ENCODE measurements at regions not wholly inside any gene's neighbourhood (a gene's known extent, or its start where the extent isn't known, plus 50 kb on each side); places are given as distances from the start of the nearest gene placed in this dataset.

DNA sequence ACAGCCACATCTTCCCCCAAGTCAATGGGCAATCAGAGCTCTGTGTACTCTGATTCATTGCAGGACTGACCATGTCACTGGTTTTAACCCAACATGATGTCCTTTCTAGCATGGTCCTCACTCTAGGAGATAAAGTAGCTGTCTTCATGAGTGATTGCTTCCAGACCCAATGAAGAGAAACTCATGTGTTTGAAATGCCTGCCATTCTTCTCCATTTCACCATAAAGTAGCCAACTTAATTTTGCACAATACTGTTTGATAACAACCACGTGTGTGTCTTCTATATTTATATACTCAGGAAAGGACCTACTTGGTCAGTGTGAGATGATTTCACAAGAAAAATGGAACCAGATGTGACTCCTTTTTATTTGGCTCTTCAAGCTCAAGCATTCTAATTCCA lies 172.5 kb downstream of the AXIN2 start:
- TF ChIP-seq, protein P1, sequence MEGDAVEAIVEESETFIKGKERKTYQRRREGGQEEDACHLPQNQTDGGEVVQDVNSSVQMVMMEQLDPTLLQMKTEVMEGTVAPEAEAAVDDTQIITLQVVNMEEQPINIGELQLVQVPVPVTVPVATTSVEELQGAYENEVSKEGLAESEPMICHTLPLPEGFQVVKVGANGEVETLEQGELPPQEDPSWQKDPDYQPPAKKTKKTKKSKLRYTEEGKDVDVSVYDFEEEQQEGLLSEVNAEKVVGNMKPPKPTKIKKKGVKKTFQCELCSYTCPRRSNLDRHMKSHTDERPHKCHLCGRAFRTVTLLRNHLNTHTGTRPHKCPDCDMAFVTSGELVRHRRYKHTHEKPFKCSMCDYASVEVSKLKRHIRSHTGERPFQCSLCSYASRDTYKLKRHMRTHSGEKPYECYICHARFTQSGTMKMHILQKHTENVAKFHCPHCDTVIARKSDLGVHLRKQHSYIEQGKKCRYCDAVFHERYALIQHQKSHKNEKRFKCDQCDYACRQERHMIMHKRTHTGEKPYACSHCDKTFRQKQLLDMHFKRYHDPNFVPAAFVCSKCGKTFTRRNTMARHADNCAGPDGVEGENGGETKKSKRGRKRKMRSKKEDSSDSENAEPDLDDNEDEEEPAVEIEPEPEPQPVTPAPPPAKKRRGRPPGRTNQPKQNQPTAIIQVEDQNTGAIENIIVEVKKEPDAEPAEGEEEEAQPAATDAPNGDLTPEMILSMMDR (IDR thresholded peaks at IDR 0.05; ENCODE audit: low read depth, low read length): no peak
- no peak overlapping the region for H3K4me3 ChIP-seq (ENCODE audit: low read depth, low read length)

DNA sequence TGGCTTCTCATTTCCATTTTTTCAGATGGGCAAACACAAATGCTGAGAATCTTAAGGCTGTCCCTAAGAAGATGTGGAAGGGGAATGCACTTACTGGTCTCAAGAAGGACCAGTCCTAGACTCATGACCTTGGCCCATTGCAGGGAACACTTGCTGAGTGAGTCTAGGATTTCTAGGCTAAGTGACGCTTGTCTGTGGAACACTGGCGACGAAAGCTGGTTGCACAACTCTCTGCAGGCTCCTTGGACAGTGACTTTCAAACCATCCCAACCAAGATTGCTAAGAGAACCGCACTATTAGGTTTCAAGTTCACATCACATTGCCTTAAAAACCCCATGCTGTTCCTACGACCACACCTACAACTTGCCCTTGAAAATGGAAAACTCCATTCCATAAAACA lies 174.1 kb downstream of the AXIN2 start:
- TF ChIP-seq, protein P1 (IDR thresholded peaks at IDR 0.05; ENCODE audit: low read depth, low read length): no peak
- H3K4me3 ChIP-seq (ENCODE audit: low read depth, low read length): no peak overlapping the region

DNA sequence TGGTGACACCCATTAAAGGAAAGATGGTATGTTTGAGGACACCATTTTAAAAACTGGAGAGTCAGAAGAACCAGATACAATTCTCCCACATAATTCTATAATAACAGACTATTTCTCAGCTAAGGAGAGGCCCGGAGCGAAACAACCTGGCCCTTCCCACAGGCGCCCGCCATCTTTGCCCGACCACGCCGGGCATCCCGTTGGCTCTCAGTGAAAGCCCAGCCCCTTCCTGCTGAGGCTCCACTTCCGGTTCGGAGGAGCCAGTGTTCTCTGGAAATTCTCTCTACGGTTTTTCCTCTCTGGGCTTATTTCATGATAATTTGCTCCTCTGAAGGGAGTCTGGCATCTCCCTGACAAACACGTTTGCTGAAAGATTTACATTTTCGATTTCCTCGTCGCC lies 175.7 kb downstream of the AXIN2 start:
- TF ChIP-seq, protein P1 (IDR thresholded peaks at IDR 0.05; ENCODE audit: low read depth, low read length): no peak
- H3K4me3 ChIP-seq (ENCODE audit: low read depth, low read length): no peak overlapping the region

DNA sequence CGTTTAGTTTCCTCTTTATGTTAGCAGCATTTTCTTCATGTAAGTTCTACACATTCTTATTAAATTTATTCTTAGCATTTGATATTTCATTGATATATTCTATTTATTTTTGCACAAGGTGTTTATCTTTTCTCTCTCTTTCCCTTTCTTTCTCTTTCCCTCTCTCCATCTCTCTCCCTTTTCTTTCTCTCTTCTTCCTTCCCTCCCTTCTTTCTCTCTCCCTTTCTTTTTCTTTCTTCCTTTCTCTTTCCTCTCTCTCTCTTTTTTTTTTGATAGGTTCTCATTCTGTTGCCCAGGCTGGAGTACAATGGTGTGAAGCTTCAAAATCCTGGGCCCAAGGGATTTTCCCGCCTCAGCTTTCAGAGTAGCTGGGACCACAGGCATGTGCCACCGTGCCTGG lies 176.4 kb downstream of the AXIN2 start:
- H3K4me3 ChIP-seq (ENCODE audit: low read depth, low read length): no peak overlapping the region
- TF ChIP-seq, protein P1 (IDR thresholded peaks at IDR 0.05; ENCODE audit: low read depth, low read length): no peak

DNA sequence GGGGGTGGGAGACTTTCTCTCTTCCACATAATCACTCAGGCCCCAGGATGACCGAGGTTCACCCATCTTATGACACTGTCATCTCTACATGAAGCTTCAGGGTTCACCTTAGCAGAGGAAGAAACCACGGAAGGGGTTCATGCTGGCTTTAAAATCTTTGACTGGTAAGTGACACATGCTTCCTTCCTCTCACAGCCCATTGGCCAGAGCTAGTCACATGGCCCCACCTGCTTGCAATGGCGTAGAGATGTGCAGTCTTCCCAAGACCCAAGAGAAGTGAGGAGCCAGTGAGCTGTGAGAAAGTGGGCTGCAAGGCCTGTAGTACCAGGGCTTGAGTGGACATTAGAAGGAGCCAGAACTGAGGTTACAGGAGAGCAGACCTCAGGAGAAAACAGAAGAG lies 180.3 kb downstream of the AXIN2 start:
- H3K4me3 ChIP-seq (ENCODE audit: low read depth, low read length): no peak overlapping the region
- TF ChIP-seq, protein P1 (IDR thresholded peaks at IDR 0.05; ENCODE audit: low read depth, low read length): no peak

DNA sequence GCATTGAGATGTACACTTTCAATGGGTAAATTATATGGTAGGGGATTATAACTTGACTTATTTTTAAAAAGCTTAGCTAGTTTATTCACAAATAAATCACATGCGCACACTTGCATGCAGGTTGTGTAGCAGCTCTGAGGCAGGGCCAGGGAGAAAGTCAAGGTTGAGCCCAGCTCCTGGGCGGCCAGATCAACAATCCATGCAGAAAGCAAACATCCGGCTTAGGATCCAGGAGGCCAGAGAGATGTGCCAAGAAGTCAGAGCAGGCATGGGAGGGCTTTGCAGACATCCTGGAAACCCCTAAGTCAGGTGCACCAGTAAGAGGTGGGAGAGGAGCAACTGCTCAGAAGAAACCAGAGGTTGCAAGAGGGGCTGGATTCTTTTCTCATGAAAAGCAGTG lies 186.5 kb downstream of the AXIN2 start:
- TF ChIP-seq, protein P1 (IDR thresholded peaks at IDR 0.05; ENCODE audit: low read depth, low read length): no peak
- no peak overlapping the region for H3K4me3 ChIP-seq (ENCODE audit: low read depth, low read length)

DNA sequence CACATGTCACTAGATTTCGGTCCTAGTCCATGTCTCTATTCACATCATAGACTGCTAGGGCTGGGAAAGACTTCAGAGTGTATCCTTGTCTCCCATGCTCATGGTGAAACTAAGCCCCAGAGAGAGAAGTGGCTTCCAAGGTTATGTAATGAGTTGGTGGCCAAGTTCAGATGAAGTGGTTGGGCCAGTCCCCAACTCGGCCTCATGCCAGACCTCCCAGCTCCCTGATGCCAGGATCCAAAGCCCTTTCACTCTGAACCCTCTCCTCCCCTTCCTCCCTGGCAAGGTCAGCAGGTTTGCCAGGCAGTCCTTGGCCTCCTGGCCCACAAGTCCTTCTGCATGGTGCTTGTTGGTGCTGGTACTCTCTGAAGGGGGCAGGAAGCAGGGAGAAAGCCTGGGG lies 189.7 kb downstream of the AXIN2 start:
- TF ChIP-seq, protein P1 (IDR thresholded peaks at IDR 0.05; ENCODE audit: low read depth, low read length): no peak
- H3K4me3 ChIP-seq (ENCODE audit: low read depth, low read length): no peak overlapping the region
